NOMO-1 treated with DMSO at 0.1 percent for 48 hours (cell line): ENCODE measurements at regions not wholly inside any gene's neighbourhood (a gene's known extent, or its start where the extent isn't known, plus 50 kb on each side); places are given as distances from the start of the nearest gene placed in this dataset.

Experiments used
- DNase-seq: peaks from one replicate; lab custom pipeline; 2025; ENCODE audit not compliant: unreplicated experiment; lab: John Stamatoyannopoulos, UW

DNA sequence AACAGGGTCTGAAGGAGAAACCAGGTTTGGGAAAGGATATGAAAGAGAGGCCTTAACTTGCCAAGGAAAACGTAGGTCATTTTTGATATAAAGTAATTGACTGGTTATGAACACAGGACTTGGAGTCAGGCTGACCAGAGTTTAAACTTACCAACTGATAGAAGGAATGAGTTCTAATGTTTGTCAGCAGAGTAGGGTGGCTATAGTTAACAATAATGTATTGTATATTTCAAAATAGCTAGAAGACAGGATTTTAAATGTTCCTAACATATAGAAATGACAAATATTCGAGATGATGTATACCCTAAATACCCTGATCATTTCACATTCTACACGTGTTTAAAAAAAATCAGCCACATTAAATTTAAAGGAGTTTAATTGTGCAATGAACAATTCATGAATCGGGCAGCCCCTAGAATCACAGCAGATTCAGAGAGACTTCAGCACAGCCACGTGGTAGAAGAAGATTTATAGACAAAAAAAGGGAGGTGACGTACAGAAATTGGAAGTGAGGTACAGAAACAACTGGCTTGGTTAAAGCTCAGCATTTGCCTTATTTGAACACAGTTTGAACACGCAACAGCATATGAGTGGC, 52.5 kb upstream of the PLEKHG7 start:
- DNase-seq = peak; percentile 0

DNA sequence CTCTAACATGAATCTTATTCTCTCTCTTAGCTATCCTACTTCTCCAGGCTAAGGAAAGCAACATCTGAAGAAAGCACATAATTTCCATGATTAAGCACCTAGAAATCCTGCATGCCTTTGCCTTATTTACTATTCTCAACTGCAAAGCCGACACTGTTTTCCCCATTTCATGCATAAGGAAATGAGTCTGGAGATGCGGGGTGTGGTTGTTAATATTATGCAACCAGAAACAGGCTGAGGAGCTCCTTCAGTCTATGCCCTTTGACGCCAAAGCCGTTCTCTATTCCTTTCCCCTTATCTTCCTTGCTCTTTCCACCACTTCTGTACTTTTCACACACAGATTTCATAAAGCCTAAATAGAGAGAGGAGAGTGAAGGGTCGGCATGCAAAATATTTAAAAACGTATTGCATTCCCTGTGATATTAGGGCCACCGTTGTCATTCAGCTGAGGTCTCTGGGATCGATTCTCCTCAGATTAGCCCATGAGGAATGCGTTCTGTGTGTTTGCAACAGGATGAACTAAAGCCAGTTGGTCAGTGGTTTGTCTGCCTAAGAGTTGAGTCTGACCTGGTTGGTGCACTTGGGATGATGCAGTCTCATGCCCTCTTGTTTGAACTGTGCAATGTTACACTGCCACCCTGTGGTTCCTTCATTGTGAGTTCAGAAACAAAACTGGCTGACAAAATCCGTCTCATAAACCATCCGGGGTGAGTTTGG, 53.1 kb upstream of the PLEKHG7 start:
- DNase-seq = peak; percentile 65

DNA sequence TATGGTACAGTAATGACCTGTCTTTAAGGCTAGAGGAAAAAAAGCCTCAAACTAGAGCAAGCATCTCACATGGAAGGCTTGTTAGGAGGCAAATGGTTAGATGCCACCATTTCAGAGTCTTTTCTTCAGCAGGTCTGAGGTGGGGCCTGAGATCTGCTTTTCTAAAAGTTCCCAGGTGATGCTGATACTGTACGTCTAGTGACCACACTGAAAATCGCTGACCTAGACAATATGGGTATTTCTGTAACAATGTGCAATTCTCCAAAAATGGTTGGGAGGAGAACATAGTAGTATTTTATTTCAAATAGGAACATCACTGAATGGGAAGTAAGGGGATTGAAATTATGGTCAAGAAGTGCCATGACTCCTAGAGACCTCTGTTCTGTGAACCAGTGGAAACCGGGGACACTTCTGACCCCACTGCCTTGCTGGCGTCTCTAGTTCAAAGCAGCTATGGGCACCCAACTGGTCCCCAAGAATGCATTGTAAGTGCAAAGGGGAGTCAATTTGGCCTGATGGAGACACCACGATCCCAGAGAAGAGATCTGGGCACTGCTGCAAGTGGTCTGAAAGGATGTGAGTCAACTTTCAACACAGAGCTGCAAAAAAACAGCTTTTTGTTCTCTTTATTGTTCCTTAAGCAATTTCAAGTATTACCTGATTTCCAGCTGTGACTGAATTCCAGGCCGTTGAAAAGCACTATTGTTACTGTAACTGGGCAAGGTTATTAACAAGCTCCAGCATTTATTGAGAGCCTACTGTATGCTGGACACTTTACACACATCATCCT, 54.4 kb upstream of the PLEKHG7 start:
- no peak for DNase-seq

DNA sequence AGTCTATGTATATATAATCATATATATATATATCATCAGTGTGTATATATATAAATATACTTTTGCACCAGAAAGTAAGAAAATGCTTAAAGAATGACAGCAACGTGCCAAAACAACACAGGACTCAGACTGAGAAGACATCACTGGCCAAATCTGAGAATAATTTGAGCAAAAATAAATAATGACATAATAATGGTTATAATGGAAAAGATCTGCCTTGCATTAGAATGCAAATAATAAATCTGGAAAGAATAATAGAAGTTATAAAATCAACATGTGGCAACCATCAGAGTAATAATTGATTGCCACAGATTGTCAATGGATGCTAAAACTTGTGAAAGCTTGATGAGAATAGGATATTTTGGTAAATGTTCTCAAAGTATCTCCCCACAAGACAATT, 61.5 kb upstream of the PLEKHG7 start:
- no peak for DNase-seq

DNA sequence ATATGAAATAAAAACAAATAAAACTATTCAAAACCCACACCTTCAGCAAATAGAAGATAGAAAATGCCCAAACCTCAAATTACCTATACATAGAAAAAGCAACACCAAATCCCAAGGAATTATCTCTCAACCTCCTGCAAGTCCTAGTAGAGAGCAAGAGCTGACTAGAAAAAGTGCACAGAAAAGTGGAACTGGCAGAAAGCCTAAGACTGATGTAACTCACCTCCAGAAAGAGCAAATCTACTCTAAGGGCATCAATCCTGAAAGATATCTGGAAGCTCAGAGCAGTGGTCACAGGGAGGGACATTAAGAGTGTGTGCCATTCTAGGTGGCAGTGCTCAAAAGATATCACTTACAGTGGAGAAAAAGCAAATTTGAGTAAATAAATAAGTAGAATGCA, 62.1 kb upstream of the PLEKHG7 start:
- no peak for DNase-seq

DNA sequence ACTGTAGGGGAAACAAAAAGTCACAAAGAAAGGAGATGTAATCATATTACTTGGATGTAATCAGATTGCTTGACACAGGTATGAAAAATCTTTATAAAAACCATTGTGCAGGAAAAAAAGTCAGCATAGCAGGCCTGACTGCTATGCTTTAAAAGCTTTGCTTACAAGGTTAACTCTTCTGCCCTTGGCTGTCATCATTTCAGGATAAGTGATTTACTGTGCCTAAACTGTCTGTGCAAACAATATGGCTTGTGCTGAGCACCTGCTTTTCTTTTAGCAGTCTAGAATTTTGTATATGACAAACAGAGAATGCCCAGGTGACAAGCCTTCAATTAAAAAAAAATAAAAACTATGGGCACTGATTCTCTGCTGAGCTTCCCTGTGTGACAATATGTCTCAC, 63.8 kb upstream of the PLEKHG7 start:
- no peak for DNase-seq

DNA sequence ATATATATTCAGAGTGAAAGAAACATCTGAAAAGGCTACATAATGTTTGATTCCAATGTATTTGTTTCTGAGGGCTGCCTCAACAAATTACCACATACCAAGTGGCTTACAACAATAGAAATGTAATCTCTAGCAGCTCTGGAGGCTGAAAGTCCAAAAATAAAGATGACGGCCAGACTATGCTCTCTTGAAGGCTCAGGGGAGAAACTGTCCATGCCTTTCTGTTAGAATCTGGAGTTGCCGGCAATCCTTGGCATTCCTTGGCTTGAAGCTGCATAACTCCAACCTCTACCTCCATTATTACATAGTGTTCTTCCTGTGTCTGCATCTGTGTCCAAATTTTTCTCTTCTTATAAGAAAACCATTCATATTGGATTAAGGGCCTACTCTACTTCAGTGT, 68.1 kb upstream of the PLEKHG7 start:
- DNase-seq = no peak

DNA sequence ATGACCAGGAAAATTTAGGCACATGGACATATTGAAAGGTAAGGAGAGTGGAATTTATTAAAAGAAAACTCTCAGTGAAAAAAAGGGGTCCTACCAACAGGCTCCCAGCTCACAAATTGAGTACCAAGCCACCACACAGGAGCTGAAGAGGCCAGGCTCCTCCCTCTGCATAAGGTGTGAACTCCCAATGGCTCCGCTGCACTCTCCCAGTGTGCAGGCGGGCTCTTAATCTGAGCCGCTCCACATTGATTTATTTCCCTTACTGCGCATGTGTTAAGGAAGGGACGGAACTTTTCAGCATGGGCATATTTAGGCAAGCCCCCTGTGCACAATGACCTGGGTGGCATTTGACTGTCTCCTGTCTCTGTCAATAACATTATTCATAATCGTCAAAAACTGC, 68.6 kb upstream of the PLEKHG7 start:
- no peak for DNase-seq

DNA sequence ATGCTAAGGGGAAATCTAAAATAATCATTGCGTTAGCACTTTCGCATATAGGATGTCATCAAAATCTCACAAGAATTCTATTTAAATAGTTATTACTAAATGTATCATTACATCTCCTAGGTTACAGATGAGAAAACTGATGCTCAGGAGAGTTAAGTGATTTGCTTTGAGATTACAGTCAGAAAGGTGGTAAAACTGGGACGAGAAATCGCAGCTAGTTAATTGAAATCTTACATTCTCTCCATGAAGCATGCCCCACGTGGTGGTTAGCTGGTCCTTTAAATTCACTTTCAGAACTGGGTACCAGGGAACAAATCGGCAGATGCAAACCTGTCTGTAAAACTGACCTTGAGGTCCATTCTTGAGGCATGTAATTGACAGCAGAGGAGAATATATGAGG, 71.8 kb upstream of the PLEKHG7 start:
- DNase-seq = no peak

DNA sequence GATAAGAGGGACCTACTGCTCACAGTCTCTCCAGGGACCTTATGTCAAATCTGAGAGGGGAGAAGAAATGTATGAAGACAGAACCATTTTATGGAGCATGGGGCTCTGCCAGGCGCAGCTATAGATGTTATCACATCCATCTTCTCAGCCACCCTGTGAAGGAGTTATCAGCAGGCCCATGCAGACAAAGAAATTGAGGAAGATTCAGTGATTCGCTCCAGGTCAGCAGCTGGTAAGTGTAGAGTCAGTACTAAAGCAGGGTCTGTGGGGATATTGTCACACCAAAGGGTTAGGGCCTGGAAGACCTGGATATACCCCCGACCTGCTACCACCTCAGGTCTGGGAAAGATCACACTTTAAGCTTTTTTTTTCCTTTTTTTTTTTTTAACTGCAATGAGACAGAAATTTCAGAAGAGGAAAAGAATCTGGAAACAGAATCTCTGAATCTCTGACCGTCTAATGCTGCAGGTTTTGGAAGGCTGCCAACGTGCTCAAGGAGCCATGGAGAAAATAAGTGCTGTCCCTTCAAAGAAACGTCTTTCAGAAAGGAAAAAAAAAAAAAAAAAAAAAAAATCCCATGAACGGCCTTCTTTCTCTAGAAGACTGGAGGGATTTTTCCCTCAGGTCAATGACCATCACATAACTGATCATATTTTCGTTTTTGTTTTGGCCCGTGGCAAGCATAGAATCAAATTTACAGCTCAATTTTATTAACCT, 73.3 kb upstream of the PLEKHG7 start:
- no peak for DNase-seq

DNA sequence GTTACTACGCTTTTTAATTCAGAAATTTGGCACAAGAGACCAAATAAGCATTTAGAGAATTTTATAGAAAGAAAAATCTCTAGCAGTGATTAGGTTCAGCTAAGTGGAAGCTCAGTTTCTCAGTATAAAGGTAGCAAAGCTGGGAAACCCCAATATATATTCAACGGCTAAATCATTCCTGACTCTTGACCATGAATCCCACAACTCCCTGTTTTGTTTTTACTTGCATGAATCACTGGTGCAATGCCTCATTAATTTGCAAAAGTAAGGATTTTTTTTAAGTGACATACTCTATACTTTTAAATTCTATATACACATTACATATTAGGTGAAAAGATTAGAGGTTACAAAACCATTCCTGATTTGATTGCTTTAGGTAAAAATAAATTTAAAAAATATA, 74.3 kb upstream of the PLEKHG7 start:
- no peak for DNase-seq

DNA sequence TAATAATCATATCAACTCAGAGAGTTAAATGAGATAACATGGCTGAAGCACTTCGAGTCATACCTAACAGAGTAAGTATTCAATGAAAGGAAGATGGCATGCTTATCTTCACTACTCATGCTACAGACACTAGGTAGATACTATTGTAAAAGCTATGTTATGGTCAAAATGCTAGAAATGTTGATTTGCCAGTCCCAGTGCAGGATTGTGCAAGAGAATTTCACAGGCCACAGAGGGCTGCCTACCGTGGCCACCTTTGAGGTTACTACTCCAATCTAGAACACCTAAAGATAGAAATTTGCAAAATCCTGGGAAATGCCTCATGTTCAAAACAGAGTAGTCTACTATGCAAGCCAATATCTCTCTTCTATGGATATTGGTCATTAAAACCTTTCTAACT, 75.3 kb upstream of the PLEKHG7 start:
- no peak for DNase-seq

DNA sequence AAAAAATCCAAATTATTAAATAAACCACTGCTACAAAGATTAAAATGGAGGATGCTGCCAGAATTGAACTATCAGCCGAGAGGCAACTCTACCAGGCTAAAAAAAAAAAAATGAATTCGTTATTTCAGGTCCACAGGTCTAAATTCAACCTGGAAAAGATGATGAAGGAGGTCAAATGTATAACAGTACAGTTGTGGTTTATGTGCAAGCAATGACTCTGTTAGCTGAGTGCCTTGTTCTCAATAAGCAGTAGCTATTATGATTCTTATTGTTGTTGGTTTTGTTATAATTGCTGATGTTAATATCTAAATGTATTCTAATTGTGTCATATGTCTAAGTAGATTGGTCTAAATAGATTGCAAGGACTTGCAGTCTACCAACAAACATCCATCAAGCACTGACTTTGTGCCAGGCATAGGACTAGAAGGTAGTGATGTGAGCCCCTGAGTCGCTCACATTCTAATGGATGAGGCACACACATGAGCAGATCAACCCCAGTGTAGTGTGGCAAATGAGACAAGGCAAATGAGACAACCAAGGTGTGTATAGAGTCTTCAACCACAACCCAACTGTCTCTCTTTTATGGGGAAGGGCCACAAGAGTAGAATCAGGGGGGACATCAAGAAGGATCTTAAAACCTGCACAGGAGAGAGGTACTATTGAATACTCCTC, 77.0 kb upstream of the PLEKHG7 start:
- DNase-seq = no peak

DNA sequence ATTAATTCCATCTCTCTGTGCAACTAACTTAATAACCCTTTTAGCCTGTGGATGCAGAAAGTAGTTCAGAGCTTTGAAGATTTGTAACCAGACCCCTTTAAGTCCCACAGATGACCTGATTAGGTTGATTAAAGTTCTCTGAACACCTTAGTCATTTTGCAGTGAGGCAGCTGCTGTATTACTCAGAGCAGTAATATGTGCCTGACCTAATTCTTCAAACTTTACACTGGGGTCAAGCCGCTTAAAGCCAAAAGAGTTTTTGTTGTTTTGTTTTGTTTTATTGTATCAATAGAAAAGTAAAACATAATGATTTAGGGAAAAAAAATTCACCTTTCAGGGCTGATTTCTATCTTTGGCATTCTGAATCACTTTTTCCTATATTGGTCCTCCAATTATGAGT, 78.6 kb upstream of the PLEKHG7 start:
- no peak for DNase-seq

DNA sequence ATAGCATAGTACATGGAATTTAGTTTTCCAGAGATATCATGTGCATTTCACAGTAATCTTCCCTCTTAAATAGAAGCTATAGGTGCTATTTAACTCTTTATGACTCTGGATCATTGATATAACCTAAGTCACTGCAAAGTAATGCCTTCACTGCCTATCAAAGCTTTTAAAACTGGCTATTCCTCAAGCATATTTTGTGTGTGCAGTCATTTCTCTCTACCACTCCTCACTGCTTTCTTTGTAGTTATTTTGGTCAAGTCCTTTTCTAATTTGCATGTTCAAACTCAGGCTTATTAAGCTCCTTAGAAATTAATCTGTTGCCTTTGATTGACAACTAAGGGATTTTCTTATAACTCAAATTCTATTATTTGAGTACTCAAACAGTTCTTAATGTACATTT, 79.4 kb upstream of the PLEKHG7 start:
- DNase-seq = no peak

DNA sequence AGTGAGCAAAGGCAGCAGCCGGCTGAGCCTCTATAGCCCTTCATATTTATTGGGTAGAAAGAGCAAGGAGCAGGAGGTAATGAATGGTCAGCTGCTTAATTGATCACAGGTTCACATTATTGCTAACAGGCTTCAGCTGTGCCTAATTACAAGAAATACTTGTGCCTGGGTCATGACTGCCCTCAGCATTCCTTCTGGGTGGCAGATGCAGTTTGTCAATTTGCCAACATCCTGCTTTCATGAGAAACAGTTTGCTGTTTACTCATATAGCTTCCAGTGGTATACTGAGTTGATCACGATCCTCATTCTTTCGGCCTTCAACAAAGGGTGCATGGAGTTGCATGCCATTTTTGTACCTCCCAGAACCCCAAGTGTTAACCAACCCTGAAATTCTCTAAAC, 81.0 kb upstream of the PLEKHG7 start:
- DNase-seq = no peak

DNA sequence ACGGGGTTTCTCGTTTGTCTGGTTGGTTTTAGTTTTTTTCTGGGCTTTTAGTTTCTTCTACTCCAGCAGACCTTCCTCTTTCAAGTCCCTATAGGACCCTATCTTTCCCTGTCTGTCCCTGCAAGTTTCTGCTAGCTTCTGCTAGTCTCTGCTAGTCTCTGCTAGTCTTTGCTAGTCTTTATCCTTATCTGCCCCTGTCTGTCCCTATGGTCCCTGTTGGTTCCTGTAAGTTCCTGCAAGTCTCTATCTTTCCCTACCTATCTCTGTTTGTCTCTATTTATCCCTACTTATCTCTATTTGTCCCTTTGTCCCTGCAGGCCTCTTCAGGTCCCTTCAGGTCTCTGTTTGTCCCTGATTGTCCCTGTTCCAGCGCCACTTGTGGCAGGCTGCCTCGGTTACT, 81.5 kb upstream of the PLEKHG7 start:
- DNase-seq = no peak

DNA sequence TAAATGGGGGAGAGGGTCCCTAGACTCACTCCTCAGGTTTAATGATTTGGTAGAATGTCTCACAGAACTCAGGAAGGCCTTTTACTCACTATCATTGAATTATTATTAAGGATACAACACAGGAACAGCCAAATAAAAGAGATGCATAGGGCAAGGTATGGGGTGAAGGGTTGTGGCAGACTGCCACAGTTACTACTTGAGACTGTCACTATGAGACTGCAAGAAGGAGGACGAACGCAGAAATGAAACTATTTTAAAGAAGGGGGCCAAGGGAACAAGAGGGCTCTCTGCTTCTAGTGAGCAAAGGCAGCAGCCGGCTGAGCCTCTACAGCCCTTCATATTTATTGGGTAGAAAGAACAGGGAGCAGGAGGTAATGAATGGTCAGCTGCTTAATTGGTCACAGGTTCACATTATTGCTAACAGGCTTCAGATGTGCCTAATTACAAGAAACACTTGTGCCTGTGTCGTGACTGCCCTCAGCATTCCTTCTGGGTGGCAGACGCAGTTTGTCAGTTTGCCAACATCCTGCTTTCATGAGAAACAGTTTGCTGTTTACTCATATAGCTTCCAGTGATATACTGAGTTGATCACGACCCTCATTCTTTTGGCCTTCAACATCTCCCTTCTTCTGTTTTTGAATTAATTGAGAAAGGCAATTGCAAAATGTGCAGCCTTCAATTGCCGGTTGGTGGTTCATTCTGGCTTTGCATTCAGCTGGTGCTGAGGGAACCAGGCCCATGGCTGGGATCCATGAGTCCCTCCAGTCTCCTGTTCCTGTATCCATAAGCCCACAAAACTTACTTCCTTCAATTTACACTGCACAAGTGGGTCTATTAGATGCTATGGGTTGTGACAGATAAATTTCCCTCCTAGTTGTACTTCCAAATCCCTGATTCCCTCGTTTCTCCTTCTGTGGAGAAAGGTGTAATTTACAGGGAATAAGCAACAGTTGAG, 82.8 kb upstream of the PLEKHG7 start:
- DNase-seq = peak; percentile 1

DNA sequence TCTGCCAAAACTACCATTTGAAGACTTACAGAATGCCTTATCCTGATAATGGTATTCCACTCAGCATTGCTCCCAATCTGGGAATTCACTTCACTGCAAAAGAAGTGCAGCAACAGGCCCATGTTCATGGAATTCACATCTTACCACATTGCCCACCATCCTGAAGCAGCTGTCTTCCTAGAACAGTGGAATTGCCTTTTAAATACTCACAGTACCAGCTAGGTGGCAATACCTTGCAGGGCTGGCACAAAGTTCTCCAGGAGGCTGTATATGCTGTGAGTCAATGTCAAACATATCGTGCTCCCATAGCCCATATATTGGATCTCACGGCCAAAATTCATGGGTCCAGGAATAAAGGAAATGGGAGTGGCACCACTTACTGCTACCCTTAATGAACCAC, 83.8 kb upstream of the PLEKHG7 start:
- no peak for DNase-seq

DNA sequence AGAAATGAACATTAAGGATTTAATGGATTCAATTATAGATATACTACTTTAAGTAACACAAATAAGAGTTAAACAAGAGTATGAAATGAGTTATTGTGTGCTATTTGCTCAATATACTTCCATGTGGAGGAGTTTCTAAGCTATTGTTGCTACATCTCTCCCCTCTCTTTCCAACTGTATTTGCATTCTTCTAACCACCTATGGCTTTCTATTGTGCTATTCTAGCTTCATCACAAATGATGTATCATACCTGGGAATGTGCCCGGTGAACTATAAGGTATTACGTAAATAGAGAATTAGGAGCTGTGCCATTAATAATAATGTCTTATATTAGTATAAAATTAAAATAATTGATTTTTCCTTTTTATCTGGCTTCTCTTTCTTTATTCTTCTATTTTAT, 87.1 kb upstream of the PLEKHG7 start:
- DNase-seq = no peak
